ENCODE measurements at regions not wholly inside any gene's neighbourhood (a gene's known extent, or its start where the extent isn't known, plus 50 kb on each side); places are given as distances from the start of the nearest gene placed in this dataset.

- TF ChIP-seq CTCF (IDR thresholded peaks at IDR 0.05; ENCODE audit: low read depth, low read length, poor library complexity, severe bottlenecking) = no peak
- no peak for TF ChIP-seq EZH2phosphoT487 (IDR thresholded peaks at IDR 0.05; ENCODE audit: borderline replicate concordance, low read length)
Observed at GRCh38 chr3:153618176-153618575, 456.1 kb downstream of the RAP2B start.
